Choroid plexus epithelial cell (primary cell): ENCODE measurements at regions not wholly inside any gene's neighbourhood (a gene's known extent, or its start where the extent isn't known, plus 50 kb on each side); places are given as distances from the start of the nearest gene placed in this dataset.

Source experiments
- DNase-seq: peaks from one replicate; pipeline ENCODE4 v3.0.0-alpha.2; 2010; ENCODE audit warnings: low read depth
- H3K4me3 ChIP-seq: 2 replicates; pipeline ENCODE4 v1.5.1; 2011; ENCODE audit warnings: low read depth, mild to moderate bottlenecking, control low read depth, low read length, moderate library complexity
- CTCF ChIP-seq: conservative IDR thresholded peaks from 2 replicates; pipeline ENCODE4 v1.5.1; 2011; ENCODE audit warnings: low read depth, mild to moderate bottlenecking, control low read depth, inconsistent platforms, low read length, moderate library complexity

- no peak for DNase-seq
- TF ChIP-seq CTCF = no peak
- H3K4me3 ChIP-seq = no peak overlapping the region
These were observed 164.5 kb upstream of the ZFHX3 start for GRCh38 chr16:73212431-73212830.

- DNase-seq = no peak
These were observed 162.8 kb upstream of the ZFHX3 start for GRCh38 chr16:73210686-73211085.

GRCh38 chr16:73210084-73210483 is 162.2 kb upstream of the ZFHX3 start:
- H3K4me3 ChIP-seq = no peak overlapping the region
- DNase-seq = no peak
- TF ChIP-seq CTCF = no peak

More at GRCh38 chr16:73210686-73211085, 162.8 kb upstream of the ZFHX3 start:
- no peak overlapping the region for H3K4me3 ChIP-seq
- no peak for TF ChIP-seq CTCF

GRCh38 chr16:73209190-73209589 is 161.3 kb upstream of the ZFHX3 start:
- no peak for TF ChIP-seq CTCF
- DNase-seq = no peak
- H3K4me3 ChIP-seq = no peak overlapping the region

GRCh38 chr16:73206151-73206707 is 158.3 kb upstream of the ZFHX3 start:
- no peak for TF ChIP-seq CTCF
- no peak overlapping the region for H3K4me3 ChIP-seq
- no peak for DNase-seq

GRCh38 chr16:73205153-73205886 is 157.4 kb upstream of the ZFHX3 start:
- no peak for DNase-seq
- no peak for TF ChIP-seq CTCF
- H3K4me3 ChIP-seq = no peak overlapping the region
